AG09319 (cell line): ENCODE measurements at regions not wholly inside any gene's neighbourhood (a gene's known extent, or its start where the extent isn't known, plus 50 kb on each side); places are given as distances from the start of the nearest gene placed in this dataset.
"Not testable (repeated sequence)": the region's sequence is repeated elsewhere in the genome, so short reads cannot be mapped to it uniquely, and the experiment has no call there.

Experiments
- DNase-seq: peaks from one replicate; pipeline ENCODE4 v3.0.0-alpha.2; 2010; ENCODE audit warnings: low read depth; ENCODE audit errors: extremely low read depth
- CTCF ChIP-seq: IDR thresholded peaks from 2 replicates; pipeline ENCODE4 v1.5.1; 2011; ENCODE audit warnings: low read depth, mild to moderate bottlenecking, inconsistent platforms, low read length, moderate library complexity

- no peak for DNase-seq
- no peak for TF ChIP-seq CTCF
Measured at GRCh38 chr10:9137368-9137767, 1082.9 kb downstream of the GATA3 start.

GRCh38 chr10:9138829-9139228, 1084.3 kb downstream of the GATA3 start:
- DNase-seq = not testable (repeated sequence)

- DNase-seq = no peak
- no peak for TF ChIP-seq CTCF
Measured at GRCh38 chr10:9140373-9140772, 1085.9 kb downstream of the GATA3 start.

GRCh38 chr10:9147475-9147874, 1093.0 kb downstream of the GATA3 start:
- no peak for DNase-seq
- TF ChIP-seq CTCF = no peak

- no peak for DNase-seq
- no peak for TF ChIP-seq CTCF
Measured at GRCh38 chr10:9149134-9149533, 1094.6 kb downstream of the GATA3 start.

GRCh38 chr10:9153057-9153456, 1098.6 kb downstream of the GATA3 start:
- not testable (repeated sequence) for DNase-seq

GRCh38 chr10:9157656-9158055, 1103.2 kb downstream of the GATA3 start:
- DNase-seq = no peak
- no peak for TF ChIP-seq CTCF

GRCh38 chr10:9158675-9159074, 1104.2 kb downstream of the GATA3 start:
- TF ChIP-seq CTCF = no peak
- no peak for DNase-seq

- no peak for TF ChIP-seq CTCF
- DNase-seq = no peak
Measured at GRCh38 chr10:9160275-9160674, 1105.8 kb downstream of the GATA3 start.
